CD4-positive, alpha-beta T cell (primary cell): ENCODE measurements at regions not wholly inside any gene's neighbourhood (a gene's known extent, or its start where the extent isn't known, plus 50 kb on each side); places are given as distances from the start of the nearest gene placed in this dataset.

Experiments used
- ATAC-seq: fragments of 200-7000 bp; cut with Tn5 transposase; one replicate; pipeline ENCODE4 v1.10.0; 2022; ENCODE audit warnings: mild to moderate bottlenecking; ENCODE audit not compliant: poor library complexity
- CTCF ChIA-PET: fragments of 350-600 bp; sonication (Branson Sonifier 250); formaldehyde crosslinking; loops from one replicate; lab custom pipeline; 2021; ENCODE audit warnings: antibody characterized with exemption, inconsistent platforms; lab: Charles Lee
- POLR2A ChIA-PET: fragments of 350-600 bp; sonication (Branson Sonifier 250); formaldehyde crosslinking; loops from one replicate; lab custom pipeline; 2021; ENCODE audit warnings: antibody characterized with exemption, inconsistent platforms; lab: Charles Lee
- DNase-seq, 14 experiments: peaks; one replicate each; pipeline ENCODE4 v3.0.0-alpha.2; 2013 to 2020; ENCODE audit warnings: mixed read lengths in 2 of 14
- H3K27ac ChIP-seq, 2 donors: one replicate each; pipeline versions ENCODE4 v1.5.1 to v1.7.0; 2013; ENCODE audit warnings: low read length in 2 of 2, low read depth in 1 of 2, mild to moderate bottlenecking in 1 of 2
- H3K27me3 ChIP-seq, 2 experiments: 1 replicate in 1 of 2; 2 replicates in 1 of 2; pipeline versions ENCODE4 v1.6.1 to v1.7.0; 2013; ENCODE audit warnings: low read length in 2 of 2, control low read depth in 1 of 2, mild to moderate bottlenecking in 1 of 2, moderate library complexity in 1 of 2; ENCODE audit not compliant: insufficient read depth in 2 of 2, control insufficient read depth in 1 of 2
- H3K36me3 ChIP-seq: one replicate; pipeline ENCODE4 v1.6.1; 2013; ENCODE audit warnings: low read length, control low read depth; ENCODE audit not compliant: insufficient read depth
- H3K4me1 ChIP-seq: one replicate; pipeline ENCODE4 v1.6.1; 2013; ENCODE audit warnings: low read length, control low read depth; ENCODE audit not compliant: insufficient read depth
- H3K4me3 ChIP-seq: one replicate; pipeline ENCODE4 v1.5.1; 2013; ENCODE audit warnings: mild to moderate bottlenecking, low read length, moderate library complexity
- H3K9me3 ChIP-seq, 2 experiments: 1 replicate in 1 of 2; 2 replicates in 1 of 2; pipeline versions ENCODE4 v1.6.1 to v1.7.0; 2013; ENCODE audit warnings: low read length in 2 of 2, mild to moderate bottlenecking in 2 of 2, control low read depth in 1 of 2, moderate library complexity in 1 of 2; ENCODE audit not compliant: control insufficient read depth in 1 of 2, insufficient read depth in 1 of 2
- H3K27ac Mint-ChIP-seq: one replicate; pipeline ENCODE4 v1.8.0; 2020; ENCODE audit warnings: mixed read lengths
- H3K27me3 Mint-ChIP-seq: one replicate; pipeline ENCODE4 v1.8.0; 2021; ENCODE audit warnings: mixed read lengths
- H3K36me3 Mint-ChIP-seq: one replicate; pipeline ENCODE4 v1.8.0; 2021; ENCODE audit warnings: low read depth, mixed read lengths
- H3K4me1 Mint-ChIP-seq: one replicate; pipeline ENCODE4 v1.8.0; 2021; ENCODE audit warnings: low read depth, mixed read lengths
- H3K4me3 Mint-ChIP-seq: one replicate; pipeline ENCODE4 v1.8.0; 2020; ENCODE audit warnings: mild to moderate bottlenecking, mixed read lengths
- H3K9me3 Mint-ChIP-seq: one replicate; pipeline ENCODE4 v1.8.0; 2020; ENCODE audit warnings: mixed read lengths
- CTCF ChIP-seq: fragments of 200-600 bp; IDR thresholded peaks from one replicate; pipeline ENCODE4 v1.8.0; 2022; ENCODE audit warnings: antibody characterized with exemption, mild to moderate bottlenecking
- intact Hi-C, 2 experiments: fragments of 100-400 bp; cut with DNase I in 1 of 2; cut with micrococcal nuclease in 1 of 2; formaldehyde crosslinking; loops; one replicate each; pipeline versions ENCODE4 v1.15.1 to v1.9.0; 2023 to 2025; cut with DNase I, micrococcal nuclease

DNA sequence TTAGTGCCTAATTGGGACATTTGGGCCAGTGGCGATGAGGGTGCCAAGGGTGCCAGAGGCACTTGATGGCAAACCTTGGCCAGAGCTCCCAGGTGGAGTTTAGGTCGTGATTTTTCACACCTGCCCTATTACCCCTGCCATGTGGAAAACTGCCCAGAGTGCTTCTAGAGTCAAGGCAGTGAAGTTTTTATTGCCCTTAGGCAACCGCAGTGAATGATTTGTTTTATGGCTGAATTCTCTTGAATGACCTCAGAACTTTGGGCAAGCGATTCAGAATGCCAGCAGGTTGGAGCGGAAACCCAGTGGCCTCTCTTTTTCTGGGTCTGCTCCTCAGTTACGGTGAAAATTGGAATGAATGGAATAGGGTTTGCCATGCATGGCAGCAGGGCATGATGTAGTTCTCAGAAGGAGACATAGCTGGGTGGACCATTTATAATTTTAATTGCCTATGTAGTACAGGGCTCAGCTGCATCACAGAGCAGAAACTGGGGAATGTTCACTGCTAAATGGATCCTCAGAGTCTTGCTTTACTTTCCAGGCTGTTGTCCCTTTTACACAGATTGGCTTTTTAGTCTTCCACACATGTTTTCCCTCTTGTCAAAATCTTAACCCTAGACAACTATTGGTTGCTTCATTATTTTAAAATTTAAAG lies 820.0 kb upstream of the SEMA6A start:
- H3K27ac Mint-ChIP-seq: no peak overlapping the region
- ATAC-seq (no peak), DNase-seq (no peak)
- no peak overlapping the region for H3K27ac ChIP-seq
- H3K4me3 ChIP-seq: no peak overlapping the region
- H3K27me3 ChIP-seq: no peaks in the 10 kb centered on the region
- no peak overlapping the region for H3K4me3 Mint-ChIP-seq
- CTCF ChIA-PET: no interaction called here
- peaks cover 0 to 3% of the 10 kb centered on the region in 2 experiments for H3K9me3 ChIP-seq
- POLR2A ChIA-PET: no interaction called here
- no peaks in the 10 kb centered on the region for H3K4me1 Mint-ChIP-seq
- H3K4me1 ChIP-seq: no peaks in the 10 kb centered on the region
- no peak for TF ChIP-seq CTCF
- no peaks in the 10 kb centered on the region for H3K36me3 ChIP-seq
- H3K36me3 Mint-ChIP-seq: no peaks in the 10 kb centered on the region
- intact Hi-C loops: no loop called here
- H3K27me3 Mint-ChIP-seq: no peaks in the 10 kb centered on the region
- H3K9me3 Mint-ChIP-seq: peaks cover 5% of the 10 kb centered on the region

DNA sequence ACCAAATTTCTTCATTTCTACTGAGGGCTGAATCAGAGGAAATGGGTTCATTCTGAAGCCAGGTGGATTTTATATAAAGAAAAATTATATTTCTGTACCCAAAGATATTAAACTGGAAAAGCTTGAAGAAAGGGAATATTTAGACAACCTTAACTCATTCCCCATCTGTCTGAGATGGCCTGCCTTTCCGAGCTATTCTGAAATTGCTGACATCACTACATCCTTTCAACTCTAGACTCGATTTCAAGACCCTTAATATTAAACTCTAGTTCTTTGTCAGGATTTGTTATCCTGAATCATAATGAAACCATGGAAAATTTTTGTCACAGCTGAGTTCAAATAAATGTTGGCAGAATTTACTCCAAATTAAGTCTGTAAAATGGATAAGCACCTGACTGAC lies 818.5 kb upstream of the SEMA6A start:
- H3K4me1 Mint-ChIP-seq: no peaks in the 10 kb centered on the region
- Histone ChIP-seq H3K36me3 (no peaks in the 10 kb centered on the region), H3K27me3 (no peaks in the 10 kb centered on the region), H3K4me3 (no peak overlapping the region), H3K9me3 (peaks cover 0 to 3% of the 10 kb centered on the region in 2 experiments), H3K27ac (no peak overlapping the region), H3K4me1 (no peaks in the 10 kb centered on the region)
- DNase-seq (no peak), ATAC-seq (no peak)
- ChIA-PET POLR2A (no interaction called here), CTCF (no interaction called here)
- no peak overlapping the region for H3K4me3 Mint-ChIP-seq
- no peak overlapping the region for H3K27ac Mint-ChIP-seq
- no peaks in the 10 kb centered on the region for H3K36me3 Mint-ChIP-seq
- no peak for TF ChIP-seq CTCF
- H3K27me3 Mint-ChIP-seq: no peaks in the 10 kb centered on the region
- peaks cover 5% of the 10 kb centered on the region for H3K9me3 Mint-ChIP-seq
- intact Hi-C loops: no loop called here

DNA sequence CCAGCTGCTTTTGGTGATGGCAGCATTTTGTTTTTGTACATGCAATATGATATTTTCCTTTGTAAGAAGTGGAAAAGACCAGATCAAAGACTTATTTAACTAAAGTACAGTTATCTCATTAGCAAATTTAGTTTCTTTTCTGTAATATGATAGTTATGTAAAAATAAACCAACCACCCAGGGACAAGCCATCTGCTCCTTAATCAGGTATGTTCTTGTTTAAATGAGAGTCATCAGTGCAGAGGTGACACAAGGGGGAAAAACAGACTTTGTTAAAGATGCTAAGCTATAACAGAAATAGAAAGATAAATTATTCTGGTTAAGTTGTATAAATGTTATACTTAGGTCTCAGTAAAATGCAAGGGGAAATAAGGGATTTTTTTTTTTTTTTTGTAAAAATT lies 805.7 kb upstream of the SEMA6A start:
- DNase-seq (no peak), ATAC-seq (no peak)
- Mint-ChIP-seq H3K27me3 (no peaks in the 10 kb centered on the region), H3K4me1 (no peaks in the 10 kb centered on the region), H3K27ac (no peak overlapping the region), H3K36me3 (no peaks in the 10 kb centered on the region), H3K4me3 (no peak overlapping the region), H3K9me3 (peaks cover 2% of the 10 kb centered on the region)
- Histone ChIP-seq H3K36me3 (no peaks in the 10 kb centered on the region), H3K4me3 (no peak overlapping the region), H3K9me3 (no peaks in the 10 kb centered on the region), H3K27ac (no peak overlapping the region), H3K4me1 (no peaks in the 10 kb centered on the region), H3K27me3 (no peaks in the 10 kb centered on the region)
- intact Hi-C loops: no loop called here
- ChIA-PET POLR2A (no interaction called here), CTCF (no interaction called here)
- no peak for TF ChIP-seq CTCF
